ENCODE measurements at regions not wholly inside any gene's neighbourhood (a gene's known extent, or its start where the extent isn't known, plus 50 kb on each side); places are given as distances from the start of the nearest gene placed in this dataset.

- DNase-seq = no peak
Observed at GRCh38 chr11:70834984-70835560, 417.3 kb downstream of the SHANK2 start.

GRCh38 chr11:70836071-70836470 is 416.3 kb downstream of the SHANK2 start:
- DNase-seq = no peak

- DNase-seq = no peak
Observed at GRCh38 chr11:70838198-70838597, 414.2 kb downstream of the SHANK2 start.

GRCh38 chr11:70839851-70840250 is 412.5 kb downstream of the SHANK2 start:
- no peak for DNase-seq

- no peak for DNase-seq
Observed at GRCh38 chr11:70841264-70841663, 411.1 kb downstream of the SHANK2 start.

GRCh38 chr11:70842256-70842655 is 410.1 kb downstream of the SHANK2 start:
- DNase-seq = no peak

GRCh38 chr11:70842701-70843100 is 409.7 kb downstream of the SHANK2 start:
- no peak for DNase-seq

GRCh38 chr11:70843906-70844305 is 408.5 kb downstream of the SHANK2 start:
- DNase-seq = no peak

GRCh38 chr11:70844387-70844786 is 408.0 kb downstream of the SHANK2 start:
- no peak for DNase-seq

- no peak for DNase-seq
Observed at GRCh38 chr11:70845591-70846041, 406.8 kb downstream of the SHANK2 start.

- no peak for DNase-seq
Observed at GRCh38 chr11:70846781-70847655, 405.4 kb downstream of the SHANK2 start.

- DNase-seq = no peak
Observed at GRCh38 chr11:70848243-70848750, 404.1 kb downstream of the SHANK2 start.

- DNase-seq = no peak
Observed at GRCh38 chr11:70849031-70849430, 403.3 kb downstream of the SHANK2 start.

- DNase-seq = no peak
Observed at GRCh38 chr11:70851308-70851707, 401.1 kb downstream of the SHANK2 start.

- no peak for DNase-seq
Observed at GRCh38 chr11:70851907-70852306, 400.5 kb downstream of the SHANK2 start.

GRCh38 chr11:70853068-70853769 is 399.2 kb downstream of the SHANK2 start:
- DNase-seq = no peak

- DNase-seq = no peak
Observed at GRCh38 chr11:70853770-70854108, 398.6 kb downstream of the SHANK2 start.

GRCh38 chr11:70854201-70854600 is 398.2 kb downstream of the SHANK2 start:
- no peak for DNase-seq

GRCh38 chr11:70854901-70855556 is 397.3 kb downstream of the SHANK2 start:
- no peak for DNase-seq

GRCh38 chr11:70857894-70858293 is 394.5 kb downstream of the SHANK2 start:
- no peak for DNase-seq

GRCh38 chr11:70859180-70859579 is 393.2 kb downstream of the SHANK2 start:
- no peak for DNase-seq

- DNase-seq = no peak
Observed at GRCh38 chr11:70860888-70861287, 391.5 kb downstream of the SHANK2 start.

GRCh38 chr11:70861559-70861958 is 390.8 kb downstream of the SHANK2 start:
- no peak for DNase-seq
